GM23338 (cell line): ENCODE measurements at regions not wholly inside any gene's neighbourhood (a gene's known extent, or its start where the extent isn't known, plus 50 kb on each side); places are given as distances from the start of the nearest gene placed in this dataset.

ENCODE experiments used
- ATAC-seq: fragments of 200-7000 bp; cut with Tn5 transposase; 3 replicates; pipeline ENCODE4 v1.9.1; 2020
- DNase-seq: peaks from one replicate; pipeline ENCODE4 v3.0.0-alpha.2; 2015; ENCODE audit warnings: low spot score
- H2AFZ ChIP-seq: fragments of 200-600 bp; sonication (generic); 2 replicates; pipeline ENCODE4 v1.8.0; 2016; ENCODE audit warnings: antibody characterized with exemption, mild to moderate bottlenecking, moderate library complexity
- H3F3A ChIP-seq: fragments of 200-600 bp; sonication (generic); replicated peaks from 2 replicates; pipeline ENCODE4 v1.8.0; 2017; ENCODE audit warnings: antibody characterized with exemption, mixed run types, low read depth
- H3K27ac ChIP-seq: fragments of 200-600 bp; sonication (generic); 2 replicates; pipeline ENCODE4 v1.6.1; 2016; ENCODE audit warnings: low read depth
- H3K27me3 ChIP-seq: fragments of 200-600 bp; sonication (generic); 2 replicates; pipeline ENCODE4 v1.8.0; 2016; ENCODE audit warnings: mild to moderate bottlenecking, mixed run types, moderate library complexity; ENCODE audit not compliant: insufficient read depth
- H3K36me3 ChIP-seq: fragments of 200-600 bp; sonication (generic); 2 replicates; pipeline ENCODE4 v1.8.0; 2016; ENCODE audit warnings: mild to moderate bottlenecking; ENCODE audit not compliant: insufficient read depth
- H3K4me1 ChIP-seq: fragments of 200-600 bp; sonication (generic); 2 replicates; pipeline ENCODE4 v1.8.0; 2016; ENCODE audit warnings: mild to moderate bottlenecking, moderate library complexity; ENCODE audit not compliant: insufficient read depth
- H3K4me2 ChIP-seq: fragments of 200-600 bp; sonication (generic); 2 replicates; pipeline ENCODE4 v1.7.1; 2017; ENCODE audit warnings: mixed run types
- H3K4me3 ChIP-seq: fragments of 200-600 bp; sonication (generic); 2 replicates; pipeline ENCODE4 v1.6.1; 2016; ENCODE audit warnings: mixed run types
- H3K79me2 ChIP-seq: fragments of 200-600 bp; sonication (generic); replicated peaks from 2 replicates; pipeline ENCODE4 v1.8.0; 2017; ENCODE audit warnings: mild to moderate bottlenecking; ENCODE audit not compliant: insufficient read depth
- H3K9me2 ChIP-seq: fragments of 200-600 bp; sonication (generic); 2 replicates; pipeline ENCODE4 v1.8.0; 2017; ENCODE audit not compliant: insufficient read depth
- H4K20me1 ChIP-seq: fragments of 200-600 bp; sonication (generic); replicated peaks from 2 replicates; pipeline ENCODE4 v1.8.0; 2017; ENCODE audit warnings: mild to moderate bottlenecking; ENCODE audit not compliant: insufficient read depth
- H3K27ac Mint-ChIP-seq: 2 replicates; pipeline ENCODE4 v1.8.0; 2020; ENCODE audit warnings: inconsistent platforms, mild to moderate bottlenecking, moderate library complexity, mixed read lengths
- H3K27me3 Mint-ChIP-seq: 3 replicates; pipeline ENCODE4 v1.8.0; 2022; ENCODE audit warnings: low read depth, mild to moderate bottlenecking, moderate library complexity, mixed read lengths, inconsistent platforms; ENCODE audit not compliant: insufficient read depth, poor library complexity
- H3K36me3 Mint-ChIP-seq: 3 replicates; pipeline ENCODE4 v1.8.0; 2021; ENCODE audit warnings: low read depth, mild to moderate bottlenecking, inconsistent platforms, moderate library complexity, mixed read lengths
- H3K4me1 Mint-ChIP-seq: 3 replicates; pipeline ENCODE4 v1.8.0; 2020; ENCODE audit warnings: mild to moderate bottlenecking, inconsistent platforms, mixed read lengths
- H3K4me3 Mint-ChIP-seq: 3 replicates; pipeline ENCODE4 v1.8.0; 2021; ENCODE audit warnings: moderate library complexity, mild to moderate bottlenecking, inconsistent platforms, mixed read lengths
- H3K9me3 Mint-ChIP-seq: 3 replicates; pipeline ENCODE4 v1.8.0; 2020; ENCODE audit warnings: moderate library complexity, mild to moderate bottlenecking, inconsistent platforms, mixed read lengths
- CTCF ChIP-seq, 2 experiments: fragments of 200-600 bp in 1 of 2; sonication (generic) in 1 of 2; conservative IDR thresholded peaks; 2 replicates each; pipeline versions ENCODE4 v1.5.1 to v1.6.1; 2016 to 2017; ENCODE audit warnings: antibody characterized with exemption in 2 of 2, low read depth in 2 of 2, mild to moderate bottlenecking in 2 of 2, moderate library complexity in 1 of 2
- JUNB ChIP-seq: IDR thresholded peaks from one replicate; pipeline ENCODE4 v1.6.1; 2016; ENCODE audit warnings: antibody characterized with exemption; ENCODE audit not compliant: unreplicated experiment
- POLR2AphosphoS5 ChIP-seq: IDR thresholded peaks from 2 replicates; pipeline ENCODE4 v1.6.1; 2016; ENCODE audit warnings: antibody characterized with exemption, low read depth
- REST ChIP-seq: IDR thresholded peaks from one replicate; pipeline ENCODE4 v1.6.1; 2018; ENCODE audit warnings: antibody characterized with exemption; ENCODE audit not compliant: unreplicated experiment
- STAT1 ChIP-seq: IDR thresholded peaks from one replicate; pipeline ENCODE4 v1.6.1; 2016; ENCODE audit warnings: antibody characterized with exemption; ENCODE audit not compliant: unreplicated experiment
- ZNF462 ChIP-seq: fragments of 250-450 bp; sonication (Bioruptor Pico); IDR thresholded peaks from 2 replicates; pipeline ENCODE4 v1.5.0; 2020; ENCODE audit warnings: mild to moderate bottlenecking, moderate library complexity

- H2AFZ ChIP-seq = peak overlapping the region; percentile 47; the same call in 1 of the 2 replicates
- H3K36me3 ChIP-seq = no peaks in the 10 kb centered on the region
- Mint-ChIP-seq H3K4me1 (peaks cover 5% of the 10 kb centered on the region), H3K36me3 (peaks cover 3% of the 10 kb centered on the region; the same call in 1 of the 3 replicates), H3K9me3 (peaks cover 6% of the 10 kb centered on the region), H3K27me3 (peaks cover 1% of the 10 kb centered on the region), H3K4me3 (no peak overlapping the region), H3K27ac (no peak overlapping the region)
- H3K27ac ChIP-seq = no peak overlapping the region
- ATAC-seq (no peak), DNase-seq (no peak)
- H3K27me3 ChIP-seq = no peaks in the 10 kb centered on the region
- H3K4me3 ChIP-seq = no peak overlapping the region
- H3F3A ChIP-seq = no peaks in the 10 kb centered on the region
- no peak overlapping the region for H3K4me2 ChIP-seq
- TF ChIP-seq JUNB = no peak
- no peak for TF ChIP-seq REST
- TF ChIP-seq CTCF (conservative IDR thresholded peaks at IDR 0.05; ENCODE audit: low read depth in 2 of 2) = no peak
- no peak for TF ChIP-seq POLR2AphosphoS5
- no peak for TF ChIP-seq ZNF462 (CRISPR knock-in tag)
- TF ChIP-seq STAT1 = no peak
- H3K4me1 ChIP-seq = peaks cover 11% of the 10 kb centered on the region; the same call in 1 of the 2 replicates
- no peaks in the 10 kb centered on the region for H3K9me2 ChIP-seq
- H4K20me1 ChIP-seq = no peaks in the 10 kb centered on the region
- no peaks in the 10 kb centered on the region for H3K79me2 ChIP-seq
These were observed 69.5 kb upstream of the HSPB3 start for GRCh38 chr5:54385994-54386393.
